CD14-positive monocyte (primary cell): ENCODE measurements at regions not wholly inside any gene's neighbourhood (a gene's known extent, or its start where the extent isn't known, plus 50 kb on each side); places are given as distances from the start of the nearest gene placed in this dataset.

Source experiments
- DNase-seq, 3 donors: peaks; one replicate each; pipeline ENCODE4 v3.0.0-alpha.2; 2011 to 2022
- H2AFZ ChIP-seq: 2 replicates; pipeline ENCODE4 v1.6.0; 2012; ENCODE audit warnings: mild to moderate bottlenecking, low read depth, low read length, inconsistent platforms; ENCODE audit not compliant: insufficient read depth, poor library complexity, severe bottlenecking
- H3K27ac ChIP-seq, 2 donors: 1 replicate in 1 of 2; 2 replicates in 1 of 2; pipeline ENCODE4 v1.5.1; 2012 to 2013; ENCODE audit warnings: low read length in 2 of 2, control low read depth in 1 of 2, inconsistent platforms in 1 of 2, low read depth in 1 of 2, mild to moderate bottlenecking in 1 of 2
- H3K27me3 ChIP-seq, 2 donors: one replicate each; pipeline versions ENCODE4 v1.6.0 to v1.6.1; 2011 to 2013; ENCODE audit warnings: low read length in 2 of 2; ENCODE audit not compliant: control insufficient read depth in 2 of 2, insufficient read depth in 2 of 2
- H3K36me3 ChIP-seq, 2 donors: replicated peaks in 1 of 2; 1 replicate in 1 of 2; 2 replicates in 1 of 2; pipeline versions ENCODE4 v1.5.1 to v1.6.1; 2012 to 2013; ENCODE audit warnings: low read length in 2 of 2, control low read depth in 1 of 2, inconsistent platforms in 1 of 2, mild to moderate bottlenecking in 1 of 2; ENCODE audit not compliant: insufficient read depth in 2 of 2, control insufficient read depth in 1 of 2
- H3K4me1 ChIP-seq, 2 donors: 1 replicate in 1 of 2; 2 replicates in 1 of 2; pipeline versions ENCODE4 v1.5.1 to v1.6.1; 2012 to 2013; ENCODE audit warnings: low read length in 2 of 2, control low read depth in 1 of 2, inconsistent platforms in 1 of 2, mild to moderate bottlenecking in 1 of 2, moderate library complexity in 1 of 2; ENCODE audit not compliant: insufficient read depth in 2 of 2, control insufficient read depth in 1 of 2
- H3K4me2 ChIP-seq: replicated peaks from 2 replicates; pipeline ENCODE3; 2012; ENCODE audit warnings: low read length, moderate library complexity, mild to moderate bottlenecking; ENCODE audit not compliant: poor library complexity, severe bottlenecking; ENCODE audit errors: extremely low read depth
- H3K4me3 ChIP-seq, 3 experiments: fragments of 200-600 bp in 1 of 3; sonication (generic) in 1 of 3; replicated peaks in 1 of 3; 1 replicate in 2 of 3; 2 replicates in 1 of 3; pipeline ENCODE4 v1.5.1; 2011 to 2013; ENCODE audit warnings: low read length in 3 of 3, mild to moderate bottlenecking in 3 of 3, control low read depth in 2 of 3, low read depth in 2 of 3, inconsistent platforms in 1 of 3, moderate library complexity in 1 of 3
- H3K79me2 ChIP-seq: 2 replicates; pipeline ENCODE4 v1.6.0; 2012; ENCODE audit warnings: mild to moderate bottlenecking, control low read depth, inconsistent platforms, low read length, moderate library complexity; ENCODE audit not compliant: insufficient read depth
- H3K9ac ChIP-seq: 2 replicates; pipeline ENCODE4 v1.6.0; 2017; ENCODE audit warnings: low read length, mild to moderate bottlenecking; ENCODE audit not compliant: insufficient read depth, poor library complexity, severe bottlenecking
- H3K9me3 ChIP-seq, 2 donors: replicated peaks in 1 of 2; 1 replicate in 1 of 2; 2 replicates in 1 of 2; pipeline versions ENCODE4 v1.5.1 to v1.6.1; 2012 to 2013; ENCODE audit warnings: low read length in 2 of 2, control low read depth in 1 of 2; ENCODE audit not compliant: control insufficient read depth in 1 of 2, insufficient read depth in 1 of 2
- H4K20me1 ChIP-seq: 2 replicates; pipeline ENCODE4 v1.6.0; 2012; ENCODE audit warnings: mild to moderate bottlenecking, low read length, control low read depth, moderate library complexity; ENCODE audit not compliant: insufficient read depth
- H3K27ac Mint-ChIP-seq, 7 donors: one replicate each; pipeline ENCODE4 v1.8.0; 2020; ENCODE audit warnings: mild to moderate bottlenecking in 7 of 7, mixed read lengths in 7 of 7, moderate library complexity in 6 of 7, inconsistent platforms in 2 of 7
- H3K27me3 Mint-ChIP-seq, 3 donors: one replicate each; pipeline ENCODE4 v1.8.0; 2021 to 2022; ENCODE audit warnings: low read depth in 3 of 3, mild to moderate bottlenecking in 3 of 3, mixed read lengths in 3 of 3, moderate library complexity in 3 of 3, inconsistent platforms in 1 of 3
- H3K36me3 Mint-ChIP-seq, 2 donors: one replicate each; pipeline ENCODE4 v1.8.0; 2020; ENCODE audit warnings: mixed read lengths in 2 of 2, inconsistent platforms in 1 of 2, mild to moderate bottlenecking in 1 of 2
- H3K4me1 Mint-ChIP-seq: one replicate; pipeline ENCODE4 v1.8.0; 2020; ENCODE audit warnings: mild to moderate bottlenecking, mixed read lengths
- H3K4me3 Mint-ChIP-seq, 2 donors: one replicate each; pipeline ENCODE4 v1.8.0; 2020; ENCODE audit warnings: mild to moderate bottlenecking in 2 of 2, mixed read lengths in 2 of 2, moderate library complexity in 1 of 2
- H3K9me3 Mint-ChIP-seq, 7 donors: one replicate each; pipeline ENCODE4 v1.8.0; 2020 to 2022; ENCODE audit warnings: mixed read lengths in 7 of 7, mild to moderate bottlenecking in 6 of 7, moderate library complexity in 6 of 7, inconsistent platforms in 2 of 7
- CTCF ChIP-seq: fragments of 200-600 bp; IDR thresholded peaks from one replicate; pipeline ENCODE4 v1.8.0; 2022; ENCODE audit warnings: antibody characterized with exemption, mild to moderate bottlenecking
- WGBS: methylation state at CpG from one replicate; pipeline ENCODE4 v1.1.5; 2013; ENCODE audit warnings: missing lambda C conversion rate; ENCODE audit not compliant: insufficient coverage; 5-methylcytosine and 5-hydroxymethylcytosine counted together
- intact Hi-C, 2 donors: fragments of 100-400 bp; cut with micrococcal nuclease; formaldehyde crosslinking; loops; one replicate each; pipeline versions ENCODE4 v1.15.0 to v1.15.1; 2023

GRCh38 chr6:67698534-67698933, 936.5 kb upstream of the ADGRB3 start:
- H3K4me1 Mint-ChIP-seq, result no peaks in the 10 kb centered on the region
- no peaks in the 10 kb centered on the region for H3K36me3 Mint-ChIP-seq
- intact Hi-C loops, result no loop called here
- H3K4me1 ChIP-seq, result no peaks in the 10 kb centered on the region
- H2AFZ ChIP-seq, result no peak overlapping the region
- no peak for DNase-seq
- no peak overlapping the region for H3K27ac ChIP-seq
- H3K27me3 ChIP-seq, result no peaks in the 10 kb centered on the region
- no peaks in the 10 kb centered on the region for H3K36me3 ChIP-seq
- H3K27me3 Mint-ChIP-seq, result no peaks in the 10 kb centered on the region
- TF ChIP-seq CTCF, result no peak
- peaks cover 0 to 4% (median 1%) of the 10 kb centered on the region in 7 donors for H3K9me3 Mint-ChIP-seq
- H3K4me3 ChIP-seq, result no peak overlapping the region
- H3K27ac Mint-ChIP-seq, result no peak overlapping the region
- no peaks in the 10 kb centered on the region for H3K79me2 ChIP-seq
- H3K4me2 ChIP-seq, result no peak overlapping the region
- H3K4me3 Mint-ChIP-seq, result no peak overlapping the region
- H4K20me1 ChIP-seq, result no peaks in the 10 kb centered on the region
- no CpG with 5 or more reads among the region's 4 CpGs for WGBS
- H3K9ac ChIP-seq, result no peak overlapping the region
- H3K9me3 ChIP-seq, result no peaks in the 10 kb centered on the region

- no peak overlapping the region for H3K4me2 ChIP-seq
- peaks cover 0 to 4% (median 0%) of the 10 kb centered on the region in 7 donors for H3K9me3 Mint-ChIP-seq
- no peak for TF ChIP-seq CTCF
- WGBS, result no CpG with 5 or more reads among the region's 4 CpGs
- no peaks in the 10 kb centered on the region for H3K4me1 Mint-ChIP-seq
- DNase-seq, result no peak
- H3K9me3 ChIP-seq, result no peaks in the 10 kb centered on the region
- no peaks in the 10 kb centered on the region for H4K20me1 ChIP-seq
- H3K9ac ChIP-seq, result no peak overlapping the region
- H3K27me3 Mint-ChIP-seq, result no peaks in the 10 kb centered on the region
- H3K36me3 ChIP-seq, result no peaks in the 10 kb centered on the region
- H3K36me3 Mint-ChIP-seq, result no peaks in the 10 kb centered on the region
- no peak overlapping the region for H3K4me3 Mint-ChIP-seq
- no peaks in the 10 kb centered on the region for H3K27me3 ChIP-seq
- H3K79me2 ChIP-seq, result no peaks in the 10 kb centered on the region
- no peak overlapping the region for H3K27ac Mint-ChIP-seq
- no peak overlapping the region for H2AFZ ChIP-seq
- intact Hi-C loops, result no loop called here
- no peak overlapping the region for H3K27ac ChIP-seq
- no peak overlapping the region for H3K4me3 ChIP-seq
- H3K4me1 ChIP-seq, result no peaks in the 10 kb centered on the region
Measured at GRCh38 chr6:67694127-67694526, 941.0 kb upstream of the ADGRB3 start.
